H1 (cell line): ENCODE measurements at regions not wholly inside any gene's neighbourhood (a gene's known extent, or its start where the extent isn't known, plus 50 kb on each side); places are given as distances from the start of the nearest gene placed in this dataset.

ENCODE experiments used
- CTCF ChIA-PET: fragments of 300-600 bp; sonication (Branson Sonifier 250); formaldehyde crosslinking; loops from one replicate; lab custom pipeline; 2021; ENCODE audit not compliant: partially characterized antibody; lab: Charles Lee
- POLR2A ChIA-PET: fragments of 300-600 bp; sonication (Branson Sonifier 250); formaldehyde crosslinking; loops from one replicate; lab custom pipeline; 2021; ENCODE audit warnings: inconsistent platforms; ENCODE audit not compliant: partially characterized antibody; lab: Charles Lee
- DNase-seq, 2 experiments: peaks; one replicate each; pipeline versions ENCODE4 v3.0.0 to v3.0.0-alpha.2; 2010 to 2022; ENCODE audit warnings: low spot score in 2 of 2, low read depth in 1 of 2, mixed read lengths in 1 of 2
- FAIRE-seq: peaks from 2 replicates; lab custom pipeline; 2011; peaks lifted over from hg19 to GRCh38; lab: Jason Lieb, UNC
- H2AFZ ChIP-seq: 2 replicates; pipeline ENCODE4 v1.8.1; 2012; ENCODE audit warnings: low read length, inconsistent platforms
- H2AK5ac ChIP-seq: 2 replicates; pipeline ENCODE4 v1.6.1; 2013; ENCODE audit warnings: low read depth, low read length
- H2BK120ac ChIP-seq: replicated peaks from 2 replicates; pipeline ENCODE3; 2013; ENCODE audit warnings: low read depth, low read length, inconsistent platforms
- H2BK12ac ChIP-seq: 2 replicates; pipeline ENCODE4 v1.6.1; 2013; ENCODE audit warnings: low read depth, low read length
- H2BK15ac ChIP-seq: 2 replicates; pipeline ENCODE4 v1.6.1; 2013; ENCODE audit warnings: low read length
- H2BK20ac ChIP-seq: 2 replicates; pipeline ENCODE4 v1.6.1; 2013; ENCODE audit warnings: low read length
- H2BK5ac ChIP-seq: 2 replicates; pipeline ENCODE4 v1.6.1; 2013; ENCODE audit warnings: low read depth, low read length
- H3K14ac ChIP-seq: 2 replicates; pipeline ENCODE4 v1.6.1; 2013; ENCODE audit warnings: inconsistent platforms; ENCODE audit not compliant: insufficient read length
- H3K18ac ChIP-seq: 2 replicates; pipeline ENCODE4 v1.6.1; 2013; ENCODE audit warnings: low read length; ENCODE audit errors: extremely low read depth
- H3K23ac ChIP-seq: 2 replicates; pipeline ENCODE4 v1.6.1; 2013; ENCODE audit warnings: inconsistent platforms; ENCODE audit not compliant: insufficient read length
- H3K23me2 ChIP-seq: 2 replicates; pipeline ENCODE4 v1.6.1; 2013; ENCODE audit warnings: low read depth, low read length
- H3K27ac ChIP-seq: 2 replicates; pipeline ENCODE4 v1.6.1; 2011; ENCODE audit warnings: low read depth, low read length, inconsistent platforms
- H3K27me3 ChIP-seq, 4 experiments: replicated peaks in 1 of 4; 1 replicate in 1 of 4; 2 replicates in 3 of 4; pipeline versions ENCODE4 v1.6.1 to v1.8.1; 2011 to 2013; ENCODE audit warnings: low read length in 3 of 4, mild to moderate bottlenecking in 3 of 4, inconsistent platforms in 2 of 4, mixed read lengths in 2 of 4, moderate library complexity in 1 of 4; ENCODE audit not compliant: control insufficient read depth in 3 of 4, insufficient read depth in 3 of 4; ENCODE audit errors: extremely low read depth in 1 of 4
- H3K36me3 ChIP-seq, 4 experiments: 2 replicates each; pipeline versions ENCODE4 v1.6.1 to v1.8.1; 2011 to 2013; ENCODE audit warnings: mild to moderate bottlenecking in 4 of 4, low read length in 3 of 4, moderate library complexity in 2 of 4, control low read depth in 1 of 4, inconsistent platforms in 1 of 4; ENCODE audit not compliant: insufficient read depth in 4 of 4, control insufficient read depth in 2 of 4
- H3K4ac ChIP-seq: replicated peaks from 2 replicates; pipeline ENCODE3; 2013; ENCODE audit warnings: low read length, low read depth, mixed read lengths, inconsistent platforms; ENCODE audit not compliant: insufficient read length
- H3K4me1 ChIP-seq, 4 experiments: replicated peaks in 1 of 4; 1 replicate in 1 of 4; 2 replicates in 3 of 4; pipeline versions ENCODE4 v1.6.1 to v1.8.1; 2011 to 2013; ENCODE audit warnings: low read length in 3 of 4, inconsistent platforms in 2 of 4, mixed read lengths in 1 of 4; ENCODE audit not compliant: insufficient read depth in 4 of 4, control insufficient read depth in 3 of 4
- H3K4me2 ChIP-seq, 2 experiments: 2 replicates each; pipeline versions ENCODE4 v1.6.1 to v1.8.1; 2011 to 2013; ENCODE audit warnings: low read depth in 2 of 2, low read length in 2 of 2, control low read depth in 1 of 2, inconsistent platforms in 1 of 2, mild to moderate bottlenecking in 1 of 2; ENCODE audit not compliant: insufficient read depth in 1 of 2
- H3K4me3 ChIP-seq, 4 experiments: fragments of 200-600, 300-600 bp in 1 of 4; sonication (generic), shearing (Covaris generic), sonication (Bioruptor Twin) in 1 of 4; 2 replicates each; pipeline versions ENCODE4 v1.5.1 to v1.8.1; 2011 to 2016; ENCODE audit warnings: low read length in 4 of 4, low read depth in 3 of 4, control low read depth in 2 of 4, inconsistent platforms in 2 of 4, mild to moderate bottlenecking in 2 of 4, mixed read lengths in 1 of 4, moderate library complexity in 1 of 4; ENCODE audit not compliant: insufficient read depth in 2 of 4; ENCODE audit errors: extremely low read depth in 1 of 4
- H3K56ac ChIP-seq: replicated peaks from 2 replicates; pipeline ENCODE3; 2013; ENCODE audit warnings: low read depth, mild to moderate bottlenecking, mixed read lengths, low read length, inconsistent platforms; ENCODE audit not compliant: insufficient read length
- H3K79me1 ChIP-seq: 2 replicates; pipeline ENCODE4 v1.6.1; 2013; ENCODE audit warnings: low read depth, low read length, control low read depth
- H3K79me2 ChIP-seq, 2 experiments: 2 replicates each; pipeline versions ENCODE4 v1.6.1 to v1.8.1; 2012 to 2013; ENCODE audit warnings: low read length in 2 of 2, mild to moderate bottlenecking in 2 of 2, inconsistent platforms in 1 of 2; ENCODE audit not compliant: insufficient read depth in 2 of 2, control insufficient read depth in 1 of 2
- H3K9ac ChIP-seq, 4 experiments: replicated peaks in 1 of 4; 1 replicate in 1 of 4; 2 replicates in 3 of 4; pipeline versions ENCODE4 v1.6.1 to v1.8.1; 2011 to 2013; ENCODE audit warnings: low read depth in 3 of 4, low read length in 3 of 4, control low read depth in 2 of 4, mild to moderate bottlenecking in 2 of 4, moderate library complexity in 2 of 4, inconsistent platforms in 1 of 4; ENCODE audit errors: extremely low read depth in 1 of 4
- H3K9me3 ChIP-seq, 2 experiments: 2 replicates each; pipeline versions ENCODE4 v1.6.1 to v1.8.1; 2012 to 2013; ENCODE audit warnings: mild to moderate bottlenecking in 2 of 2, moderate library complexity in 2 of 2, control low read depth in 1 of 2, inconsistent platforms in 1 of 2, low read depth in 1 of 2, low read length in 1 of 2, mixed read lengths in 1 of 2; ENCODE audit not compliant: insufficient read depth in 2 of 2
- H4K20me1 ChIP-seq, 2 experiments: replicated peaks in 1 of 2; 2 replicates each; pipeline versions ENCODE3 to v1.8.1; 2011 to 2013; ENCODE audit warnings: inconsistent platforms in 2 of 2, low read length in 2 of 2, mild to moderate bottlenecking in 1 of 2; ENCODE audit not compliant: insufficient read depth in 2 of 2, control insufficient read depth in 1 of 2
- H4K5ac ChIP-seq: 2 replicates; pipeline ENCODE4 v1.6.1; 2013; ENCODE audit warnings: low read length, low read depth, mixed read lengths, inconsistent platforms; ENCODE audit not compliant: insufficient read length
- H4K8ac ChIP-seq: 2 replicates; pipeline ENCODE4 v1.8.0; 2013; ENCODE audit warnings: mild to moderate bottlenecking, moderate library complexity, low read length, inconsistent platforms; ENCODE audit not compliant: insufficient read depth; ENCODE audit errors: extremely low read depth
- H4K91ac ChIP-seq: replicated peaks from 2 replicates; pipeline ENCODE3; 2013; ENCODE audit warnings: low read length, mixed read lengths, inconsistent platforms; ENCODE audit not compliant: insufficient read length
- CTBP2 ChIP-seq: IDR thresholded peaks from 2 replicates; pipeline ENCODE4 v1.7.0; 2011; ENCODE audit warnings: borderline replicate concordance, mild to moderate bottlenecking, moderate library complexity, mixed read lengths, low read length; ENCODE audit not compliant: insufficient read depth, insufficient read length
- WGBS, 2 experiments: shearing (Covaris generic) in 1 of 2; methylation state at CpG; one replicate each; pipeline versions ENCODE4 v1.1.6 to v1.1.7; 2013 to 2015; ENCODE audit warnings: low lambda C conversion rate in 2 of 2, mixed read lengths in 2 of 2, inconsistent platforms in 1 of 2, low coverage in 1 of 2, missing lambda C conversion rate in 1 of 2; ENCODE audit not compliant: insufficient replicate concordance in 2 of 2, insufficient coverage in 1 of 2, insufficient read length in 1 of 2; ENCODE audit errors: extremely low coverage in 1 of 2, missing lambda C conversion rate in 1 of 2; 5-methylcytosine and 5-hydroxymethylcytosine counted together

- Histone ChIP-seq H3K56ac (no peak overlapping the region), H4K91ac (no peak overlapping the region), H3K18ac (no peak overlapping the region), H2BK15ac (no peak overlapping the region), H3K27ac (no peak overlapping the region), H2AK5ac (no peak overlapping the region), H3K14ac (no peak overlapping the region), H3K23me2 (no peaks in the 10 kb centered on the region), H4K8ac (no peak overlapping the region), H2BK12ac (no peak overlapping the region), H3K23ac (no peak overlapping the region), H3K9me3 (peaks cover 0 to 5% of the 10 kb centered on the region in 2 experiments; a peak in 1 of 4 replicates), H4K20me1 (no peaks in the 10 kb centered on the region), H2BK20ac (no peak overlapping the region), H3K4me2 (no peak overlapping the region), H3K4ac (no peak overlapping the region), H2AFZ (no peak overlapping the region), H3K79me1 (no peaks in the 10 kb centered on the region), H3K79me2 (no peaks in the 10 kb centered on the region), H3K36me3 (no peaks in the 10 kb centered on the region), H4K5ac (no peak overlapping the region), H3K4me3 (no peak overlapping the region), H3K27me3 (no peaks in the 10 kb centered on the region), H2BK5ac (no peak overlapping the region), H3K9ac (no peak overlapping the region), H2BK120ac (no peak overlapping the region), H3K4me1 (no peaks in the 10 kb centered on the region)
- POLR2A ChIA-PET: no interaction called here
- no peak for DNase-seq
- WGBS, 2 experiments: 83% methylated on average over 6 of the region's 6 CpGs; no CpG with 5 or more reads in 1 of the 2 experiments
- TF ChIP-seq CTBP2: no peak
- FAIRE-seq: no peak
- CTCF ChIA-PET: interaction anchor here (0.9 to 2.1 kb wide), 24 partner anchors 11 to 370 kb away, joined by 3 to 29 read pairs (median 4); no protein-coding TSS in a partner anchor
Measured at GRCh38 chr14:81709681-81710080, 176.0 kb upstream of the SEL1L start.
